Right atrium auricular region (tissue), 2 donors: ENCODE measurements at regions not wholly inside any gene's neighbourhood (a gene's known extent, or its start where the extent isn't known, plus 50 kb on each side); places are given as distances from the start of the nearest gene placed in this dataset.

ENCODE experiments used
- DNase-seq: peaks from one replicate; pipeline ENCODE4 v3.0.0-alpha.2; 2019; ENCODE audit warnings: low spot score
- H3K27ac ChIP-seq, 2 donors: fragments of 200-600 bp; sonication (generic); 1 replicate in 1 of 2; 2 replicates in 1 of 2; pipeline ENCODE4 v1.5.1; 2016 to 2019
- H3K27me3 ChIP-seq, 2 donors: fragments of 200-600 bp; sonication (generic); one replicate each; pipeline versions ENCODE4 v1.5.1 to v1.6.0; 2017 to 2019
- H3K36me3 ChIP-seq: fragments of 200-600 bp; sonication (generic); one replicate; pipeline ENCODE4 v1.5.1; 2016
- H3K4me1 ChIP-seq, 2 donors: fragments of 200-600 bp; sonication (generic); one replicate each; pipeline versions ENCODE4 v1.5.1 to v1.6.0; 2017 to 2019
- H3K4me3 ChIP-seq, 2 donors: fragments of 200-600 bp; sonication (generic); 1 replicate in 1 of 2; 2 replicates in 1 of 2; pipeline ENCODE4 v1.5.1; 2017 to 2019; ENCODE audit warnings: mild to moderate bottlenecking in 1 of 2, moderate library complexity in 1 of 2
- H3K9me3 ChIP-seq, 2 donors: fragments of 200-600 bp; sonication (generic); one replicate each; pipeline ENCODE4 v1.5.1; 2019
- TF ChIP-seq, protein P1 (sequence below), 2 donors: fragments of 200-600 bp; sonication (generic); IDR thresholded peaks; one replicate each; pipeline ENCODE4 v1.5.1; 2019; ENCODE audit warnings: antibody characterized with exemption in 2 of 2

- Histone ChIP-seq H3K4me1 (no peaks in the 10 kb centered on the region), H3K27me3 (no peaks in the 10 kb centered on the region), H3K4me3 (no peak overlapping the region), H3K27ac (no peak overlapping the region), H3K9me3 (no peaks in the 10 kb centered on the region), H3K36me3 (no peaks in the 10 kb centered on the region)
- DNase-seq, result no peak
- TF ChIP-seq, protein P1, sequence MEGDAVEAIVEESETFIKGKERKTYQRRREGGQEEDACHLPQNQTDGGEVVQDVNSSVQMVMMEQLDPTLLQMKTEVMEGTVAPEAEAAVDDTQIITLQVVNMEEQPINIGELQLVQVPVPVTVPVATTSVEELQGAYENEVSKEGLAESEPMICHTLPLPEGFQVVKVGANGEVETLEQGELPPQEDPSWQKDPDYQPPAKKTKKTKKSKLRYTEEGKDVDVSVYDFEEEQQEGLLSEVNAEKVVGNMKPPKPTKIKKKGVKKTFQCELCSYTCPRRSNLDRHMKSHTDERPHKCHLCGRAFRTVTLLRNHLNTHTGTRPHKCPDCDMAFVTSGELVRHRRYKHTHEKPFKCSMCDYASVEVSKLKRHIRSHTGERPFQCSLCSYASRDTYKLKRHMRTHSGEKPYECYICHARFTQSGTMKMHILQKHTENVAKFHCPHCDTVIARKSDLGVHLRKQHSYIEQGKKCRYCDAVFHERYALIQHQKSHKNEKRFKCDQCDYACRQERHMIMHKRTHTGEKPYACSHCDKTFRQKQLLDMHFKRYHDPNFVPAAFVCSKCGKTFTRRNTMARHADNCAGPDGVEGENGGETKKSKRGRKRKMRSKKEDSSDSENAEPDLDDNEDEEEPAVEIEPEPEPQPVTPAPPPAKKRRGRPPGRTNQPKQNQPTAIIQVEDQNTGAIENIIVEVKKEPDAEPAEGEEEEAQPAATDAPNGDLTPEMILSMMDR (IDR thresholded peaks at IDR 0.05), result no peak
Measured at GRCh38 chr13:112012705-112013085, 54.3 kb upstream of the SOX1 start.

DNA sequence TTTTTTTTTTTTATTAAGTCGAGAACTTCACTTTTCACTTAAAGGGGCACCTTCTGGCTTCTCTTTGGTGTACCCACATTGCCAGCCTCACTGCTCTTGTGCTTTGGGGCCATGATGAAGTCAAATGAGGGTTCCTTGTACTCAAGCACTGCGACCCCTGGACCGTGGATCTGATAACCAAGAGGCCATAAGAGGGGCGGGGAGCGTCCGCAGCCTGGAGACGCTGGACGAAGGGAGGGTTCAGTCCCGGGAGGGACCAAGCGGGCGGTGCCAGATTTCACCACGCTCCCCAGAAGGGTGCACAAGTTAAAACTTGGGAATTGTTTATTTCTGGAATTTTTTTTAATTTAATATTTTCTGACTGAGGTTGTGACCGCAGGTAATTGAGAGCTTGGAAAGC lies 53.3 kb upstream of the SOX1 start:
- no peak for DNase-seq
- Histone ChIP-seq H3K4me3 (no peak overlapping the region), H3K4me1 (no peaks in the 10 kb centered on the region), H3K9me3 (no peaks in the 10 kb centered on the region), H3K36me3 (no peaks in the 10 kb centered on the region), H3K27ac (no peak overlapping the region), H3K27me3 (no peaks in the 10 kb centered on the region)
- TF ChIP-seq, protein P1 (IDR thresholded peaks at IDR 0.05), result no peak

DNA sequence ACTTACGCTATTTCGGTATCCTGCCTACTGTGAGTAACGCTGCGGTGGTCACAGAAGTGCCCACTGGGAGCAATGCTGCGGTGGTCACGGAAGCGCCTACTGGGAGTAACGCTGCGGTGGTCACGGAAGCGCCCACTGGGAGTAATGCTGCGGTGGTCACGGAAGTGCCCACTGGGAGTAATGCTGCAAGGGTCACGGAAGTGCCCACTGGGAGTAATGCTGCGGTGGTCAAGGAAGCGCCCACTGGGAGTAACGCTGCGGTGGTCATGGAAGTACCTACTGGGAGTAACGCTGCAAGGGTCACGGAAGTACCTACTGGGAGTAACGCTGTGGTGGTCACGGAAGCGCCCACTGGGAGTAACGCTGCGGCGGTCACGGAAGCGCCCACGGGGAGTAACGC lies 52.1 kb upstream of the SOX1 start:
- no peaks in the 10 kb centered on the region for H3K4me1 ChIP-seq
- no peak overlapping the region for H3K4me3 ChIP-seq
- TF ChIP-seq, protein P1 (IDR thresholded peaks at IDR 0.05), result no peak
- H3K27me3 ChIP-seq, result no peaks in the 10 kb centered on the region
- no peaks in the 10 kb centered on the region for H3K9me3 ChIP-seq
- no peaks in the 10 kb centered on the region for H3K36me3 ChIP-seq
- DNase-seq, result no peak
- H3K27ac ChIP-seq, result no peak overlapping the region
